ENCODE measurements at regions not wholly inside any gene's neighbourhood (a gene's known extent, or its start where the extent isn't known, plus 50 kb on each side); places are given as distances from the start of the nearest gene placed in this dataset.

DNA sequence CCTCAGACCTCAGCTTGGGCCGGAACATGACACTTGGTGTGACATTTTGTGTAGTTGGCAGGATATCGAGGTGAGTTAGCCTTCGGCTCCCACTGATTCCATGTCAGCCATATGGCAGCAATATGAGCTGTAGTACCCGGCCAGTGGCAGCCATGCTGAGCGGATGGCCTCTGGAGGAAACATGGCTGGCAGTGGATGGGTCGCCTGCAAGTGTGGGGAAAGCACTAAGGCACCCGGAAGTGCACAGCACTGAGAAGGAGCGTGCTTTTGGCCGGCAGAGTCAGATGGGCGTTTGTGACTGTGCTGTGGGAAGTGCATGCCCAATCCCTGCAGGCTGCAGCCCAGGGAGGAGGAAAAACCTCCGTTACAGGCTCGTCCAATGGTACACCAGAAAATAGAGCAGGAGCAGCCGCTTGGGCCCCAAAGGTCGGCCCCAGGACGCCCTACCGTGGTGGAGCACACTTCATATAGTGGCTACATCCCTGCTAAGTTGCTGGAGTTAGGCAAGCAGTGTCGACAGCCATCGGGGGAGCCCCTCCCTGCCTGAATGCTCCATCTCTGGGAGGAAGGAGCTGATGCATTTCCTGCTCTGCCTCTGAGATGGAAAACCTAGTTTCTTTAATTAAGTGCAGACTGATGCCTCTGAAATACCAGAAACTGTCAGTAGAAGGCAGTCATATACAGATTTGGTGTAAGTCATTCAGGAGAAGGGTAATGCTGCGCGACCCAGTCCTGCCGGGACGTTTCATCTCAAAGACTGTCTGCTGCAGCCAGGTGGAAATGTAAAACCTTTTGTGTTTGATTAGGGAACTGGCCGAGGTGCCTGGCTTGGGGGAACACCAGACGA is 2185.8 kb upstream of the ACO1 start:
- H3K4me1 ChIP-seq, result no peaks in the 10 kb centered on the region
- no peaks in the 10 kb centered on the region for H3K36me3 ChIP-seq
- no peaks in the 10 kb centered on the region for H3K27me3 ChIP-seq
- WGBS, result 84% methylated on average over 14 of the region's 24 CpGs
- no peak overlapping the region for H3K27ac ChIP-seq (replicated peaks in 1 of 4)
- no peak overlapping the region for H3K4me3 ChIP-seq
- TF ChIP-seq POLR2A (IDR thresholded peaks at IDR 0.05; ENCODE audit: low read depth), result no peak
- TF ChIP-seq, protein P1, sequence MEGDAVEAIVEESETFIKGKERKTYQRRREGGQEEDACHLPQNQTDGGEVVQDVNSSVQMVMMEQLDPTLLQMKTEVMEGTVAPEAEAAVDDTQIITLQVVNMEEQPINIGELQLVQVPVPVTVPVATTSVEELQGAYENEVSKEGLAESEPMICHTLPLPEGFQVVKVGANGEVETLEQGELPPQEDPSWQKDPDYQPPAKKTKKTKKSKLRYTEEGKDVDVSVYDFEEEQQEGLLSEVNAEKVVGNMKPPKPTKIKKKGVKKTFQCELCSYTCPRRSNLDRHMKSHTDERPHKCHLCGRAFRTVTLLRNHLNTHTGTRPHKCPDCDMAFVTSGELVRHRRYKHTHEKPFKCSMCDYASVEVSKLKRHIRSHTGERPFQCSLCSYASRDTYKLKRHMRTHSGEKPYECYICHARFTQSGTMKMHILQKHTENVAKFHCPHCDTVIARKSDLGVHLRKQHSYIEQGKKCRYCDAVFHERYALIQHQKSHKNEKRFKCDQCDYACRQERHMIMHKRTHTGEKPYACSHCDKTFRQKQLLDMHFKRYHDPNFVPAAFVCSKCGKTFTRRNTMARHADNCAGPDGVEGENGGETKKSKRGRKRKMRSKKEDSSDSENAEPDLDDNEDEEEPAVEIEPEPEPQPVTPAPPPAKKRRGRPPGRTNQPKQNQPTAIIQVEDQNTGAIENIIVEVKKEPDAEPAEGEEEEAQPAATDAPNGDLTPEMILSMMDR (IDR thresholded peaks at IDR 0.05), result no peak
- no peak for TF ChIP-seq EP300 (IDR thresholded peaks at IDR 0.05)
- no peak for TF ChIP-seq POLR2AphosphoS5 (IDR thresholded peaks at IDR 0.05)
- H3K9me3 ChIP-seq, result peaks cover 0 to 4% (median 0%) of the 10 kb centered on the region in 4 donors
- DNase-seq (ENCODE audit: extremely low spot score), result no peak
- intact Hi-C loops (cut with DNase I), result no loop called here

DNA sequence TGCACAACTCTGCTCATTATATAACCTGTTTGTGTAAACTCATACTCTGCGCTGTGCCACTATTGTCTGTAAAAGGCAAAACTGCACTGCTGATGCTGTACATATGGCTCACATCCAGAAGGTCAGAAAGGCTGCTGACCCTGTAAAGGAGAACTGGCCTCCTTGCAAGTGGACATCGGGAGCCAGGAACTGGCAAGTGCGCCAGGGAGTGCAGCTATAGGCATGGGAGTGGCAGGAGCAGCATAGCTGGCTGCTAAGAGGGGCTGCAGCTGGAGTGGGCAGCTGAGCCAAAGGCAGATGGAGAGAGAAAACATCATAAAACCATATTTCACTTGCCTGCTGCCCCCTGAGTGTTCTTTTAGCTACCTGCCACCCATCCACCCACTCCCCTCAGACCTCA is 2183.4 kb upstream of the ACO1 start:
- Histone ChIP-seq H3K4me3 (no peak overlapping the region), H3K4me1 (no peaks in the 10 kb centered on the region), H3K9me3 (peaks cover 0 to 4% (median 0%) of the 10 kb centered on the region in 4 donors), H3K27me3 (no peaks in the 10 kb centered on the region), H3K27ac (replicated peaks in 1 of 4) (no peak overlapping the region), H3K36me3 (no peaks in the 10 kb centered on the region)
- 82% methylated on average over 3 of the region's 3 CpGs for WGBS
- DNase-seq (ENCODE audit: extremely low spot score), result no peak
- TF ChIP-seq POLR2AphosphoS5 (IDR thresholded peaks at IDR 0.05) (no peak), POLR2A (IDR thresholded peaks at IDR 0.05; ENCODE audit: low read depth) (no peak), EP300 (IDR thresholded peaks at IDR 0.05) (no peak)
- TF ChIP-seq, protein P1 (IDR thresholded peaks at IDR 0.05), result no peak
- intact Hi-C loops (cut with DNase I), result no loop called here

DNA sequence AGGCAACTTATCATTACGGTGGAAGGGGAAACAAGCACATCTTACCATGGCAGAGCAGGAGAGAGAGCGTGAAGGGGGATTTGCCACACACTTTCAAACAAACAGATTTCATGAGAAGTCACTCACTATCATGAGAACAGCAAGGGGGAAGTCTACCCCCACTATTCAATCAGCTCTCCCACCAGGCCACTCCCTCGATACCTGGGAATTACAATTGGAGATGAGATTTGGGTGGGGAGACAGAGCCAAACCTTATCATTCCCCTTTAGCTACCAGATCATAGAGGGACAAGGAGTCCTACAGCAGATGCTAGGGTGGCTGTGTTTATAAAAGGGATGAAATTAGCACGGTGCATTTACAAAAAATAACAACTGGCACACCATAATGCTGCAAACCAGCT is 2149.4 kb upstream of the ACO1 start:
- WGBS, result 74% methylated on average over 4 of the region's 4 CpGs
- H3K36me3 ChIP-seq, result no peaks in the 10 kb centered on the region
- H3K9me3 ChIP-seq, result no peaks in the 10 kb centered on the region
- TF ChIP-seq POLR2AphosphoS5 (IDR thresholded peaks at IDR 0.05) (no peak), EP300 (IDR thresholded peaks at IDR 0.05) (no peak), POLR2A (IDR thresholded peaks at IDR 0.05; ENCODE audit: low read depth) (no peak)
- TF ChIP-seq, protein P1 (IDR thresholded peaks at IDR 0.05), result no peak
- DNase-seq (ENCODE audit: extremely low spot score), result no peak
- H3K27ac ChIP-seq (replicated peaks in 1 of 4), result no peak overlapping the region
- intact Hi-C loops (cut with DNase I), result no loop called here
- no peak overlapping the region for H3K4me3 ChIP-seq
- H3K27me3 ChIP-seq, result peaks cover 0 to 3% (median 0%) of the 10 kb centered on the region in 4 donors
- no peaks in the 10 kb centered on the region for H3K4me1 ChIP-seq

DNA sequence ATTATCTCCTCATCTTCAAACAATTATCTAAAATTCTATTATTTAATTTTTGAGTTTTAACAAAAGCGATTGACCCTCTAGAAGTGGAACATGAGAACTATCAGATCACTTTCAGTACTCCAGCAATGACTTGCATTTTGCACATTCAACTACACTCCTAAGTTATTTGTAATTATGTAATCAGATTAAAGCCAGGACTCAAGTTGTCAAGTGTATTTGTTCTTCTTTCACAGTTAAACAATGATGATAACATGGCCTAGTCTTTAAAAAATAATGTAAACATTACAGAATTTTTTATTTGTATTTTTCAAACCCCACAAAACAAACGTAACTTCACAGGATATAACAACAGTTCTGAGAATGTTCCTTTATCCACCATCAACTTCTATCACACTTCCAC is 2148.9 kb upstream of the ACO1 start:
- intact Hi-C loops (cut with DNase I), result no loop called here
- no peak for DNase-seq (ENCODE audit: extremely low spot score)
- TF ChIP-seq POLR2A (IDR thresholded peaks at IDR 0.05; ENCODE audit: low read depth) (no peak), POLR2AphosphoS5 (IDR thresholded peaks at IDR 0.05) (no peak), EP300 (IDR thresholded peaks at IDR 0.05) (no peak)
- TF ChIP-seq, protein P1 (IDR thresholded peaks at IDR 0.05), result no peak
- no peak overlapping the region for H3K27ac ChIP-seq (replicated peaks in 1 of 4)
- 94% methylated on average over 2 of the region's 2 CpGs for WGBS
- H3K36me3 ChIP-seq, result no peaks in the 10 kb centered on the region
- H3K4me1 ChIP-seq, result no peaks in the 10 kb centered on the region
- H3K9me3 ChIP-seq, result no peaks in the 10 kb centered on the region
- H3K4me3 ChIP-seq, result no peak overlapping the region
- H3K27me3 ChIP-seq, result peaks cover 0 to 3% (median 0%) of the 10 kb centered on the region in 4 donors

Data from esophagus muscularis mucosa (tissue), 4 donors.